HCEC 1CT (cell line): ENCODE measurements at regions not wholly inside any gene's neighbourhood (a gene's known extent, or its start where the extent isn't known, plus 50 kb on each side); places are given as distances from the start of the nearest gene placed in this dataset.

Experiments used
- DNase-seq: peaks from one replicate; pipeline ENCODE4 v3.0.0-alpha.2; 2017

- DNase-seq, result no peak
These were observed 243.2 kb upstream of the F9 start for GRCh38 chrX:139287155-139287924.

DNA sequence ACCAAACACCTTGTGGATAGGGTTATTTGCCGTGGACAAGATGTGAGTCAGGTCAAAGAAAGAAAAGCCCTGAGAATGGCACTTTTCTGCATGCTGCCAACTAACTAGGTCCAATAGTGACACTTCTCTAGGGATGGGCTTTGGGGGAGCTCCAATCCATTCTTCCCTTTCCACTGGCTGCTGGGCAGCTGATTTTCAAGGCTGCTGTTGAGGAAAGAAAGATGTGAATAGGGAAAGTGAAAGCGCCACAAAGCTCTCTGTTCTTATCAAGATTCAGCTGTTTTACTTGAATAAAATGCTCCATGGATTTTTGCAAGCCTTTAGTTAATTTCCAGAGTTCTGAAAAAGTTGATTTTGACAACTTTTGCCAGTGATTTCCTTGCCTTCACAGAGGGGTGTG lies 244.2 kb upstream of the F9 start:
- DNase-seq, result no peak

GRCh38 chrX:139267851-139268250 lies 262.7 kb upstream of the F9 start:
- no peak for DNase-seq

DNA sequence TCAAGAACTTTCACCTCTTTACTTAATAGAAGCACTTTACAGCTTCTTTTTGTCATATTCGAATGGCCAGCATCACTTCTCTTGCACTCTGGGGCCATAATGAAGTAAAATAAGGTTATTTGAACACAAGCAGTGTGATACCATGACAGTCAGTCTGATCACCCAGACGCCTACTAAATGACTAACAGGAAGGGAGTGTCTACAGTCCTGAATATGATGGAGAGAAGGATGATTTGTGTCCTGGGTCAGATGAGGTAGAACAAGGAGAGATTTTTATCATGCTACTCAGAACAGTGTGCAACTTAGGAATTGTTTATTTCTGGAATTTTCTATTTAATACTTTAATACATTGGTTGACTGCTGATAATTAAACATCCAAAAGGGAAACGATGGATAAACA lies 284.2 kb upstream of the F9 start:
- peak; percentile 1 for DNase-seq

DNA sequence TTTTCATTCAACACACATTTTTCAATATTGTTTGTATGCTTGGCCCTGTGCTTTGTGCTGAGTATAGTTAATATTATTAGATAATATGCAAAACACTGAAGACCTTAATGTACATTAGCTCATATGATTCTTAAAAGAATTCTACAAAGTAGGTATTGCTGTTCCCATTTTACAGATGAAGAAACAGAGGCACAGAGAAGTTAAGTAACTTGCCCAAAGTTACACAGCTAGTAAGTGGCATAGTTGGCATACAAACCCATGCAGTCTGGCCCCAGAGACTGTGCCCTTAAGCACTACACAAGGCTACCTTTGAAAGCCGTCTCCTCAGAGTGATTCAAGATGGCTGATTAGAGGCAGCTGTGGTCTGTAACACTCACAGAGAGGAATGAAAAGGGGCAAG lies 293.4 kb upstream of the F9 start:
- no peak for DNase-seq

DNA sequence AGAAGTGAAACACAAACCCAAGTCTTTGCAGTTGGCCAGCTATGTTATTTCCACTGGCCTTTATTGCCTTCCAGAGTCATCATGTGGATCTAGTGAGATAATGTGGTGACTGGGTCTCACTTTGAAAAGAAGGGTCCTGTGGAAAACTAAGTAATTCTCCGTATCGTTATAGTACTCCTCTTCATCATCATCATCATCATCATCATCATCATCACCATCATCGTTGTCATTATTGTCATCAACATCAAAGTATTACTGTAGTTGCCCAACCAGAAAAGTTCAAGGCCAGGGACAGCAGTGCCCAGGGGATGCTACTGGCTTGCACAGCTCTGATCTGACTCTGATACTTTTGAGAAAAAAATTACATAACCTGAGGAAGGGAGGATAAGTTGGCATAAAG lies 295.6 kb upstream of the F9 start:
- no peak for DNase-seq

DNA sequence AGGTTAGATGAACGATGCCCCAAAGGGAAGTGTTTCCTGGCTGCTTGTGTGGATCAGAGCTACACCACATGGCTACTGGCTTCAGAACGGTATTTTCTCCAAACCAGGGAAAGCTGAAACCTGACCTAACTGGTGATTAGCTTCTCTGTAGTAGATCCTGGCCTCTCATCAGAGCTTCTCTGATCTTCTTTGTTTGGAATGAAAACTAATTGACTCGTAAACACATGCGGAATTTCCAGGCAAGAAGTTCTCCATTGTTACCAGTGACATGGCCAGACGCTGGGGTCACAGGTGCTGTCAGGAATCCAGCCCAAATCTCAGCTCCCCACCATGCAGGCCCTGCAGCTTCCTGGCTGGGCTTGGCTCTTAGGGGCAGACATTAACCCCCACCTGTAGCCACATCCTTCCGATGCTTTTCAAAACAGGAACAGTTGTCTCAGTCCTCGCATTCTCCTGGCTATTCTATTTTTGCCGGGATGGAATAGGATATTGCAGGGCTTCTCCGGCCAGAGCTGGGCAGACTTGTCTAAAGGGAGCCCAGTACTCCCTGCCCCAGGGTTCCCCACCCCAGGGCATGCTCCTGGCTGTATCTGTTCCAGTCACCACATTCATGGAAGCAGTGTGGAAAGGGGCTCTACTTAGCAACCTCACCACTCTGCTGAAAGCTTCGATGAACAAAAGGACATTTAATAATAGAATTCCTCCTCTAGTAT lies 305.4 kb upstream of the F9 start:
- no peak for DNase-seq

- no peak for DNase-seq
These were observed 307.9 kb upstream of the F9 start for GRCh38 chrX:139222511-139223200.

GRCh38 chrX:139213241-139213709 lies 317.3 kb upstream of the F9 start:
- DNase-seq, result no peak

DNA sequence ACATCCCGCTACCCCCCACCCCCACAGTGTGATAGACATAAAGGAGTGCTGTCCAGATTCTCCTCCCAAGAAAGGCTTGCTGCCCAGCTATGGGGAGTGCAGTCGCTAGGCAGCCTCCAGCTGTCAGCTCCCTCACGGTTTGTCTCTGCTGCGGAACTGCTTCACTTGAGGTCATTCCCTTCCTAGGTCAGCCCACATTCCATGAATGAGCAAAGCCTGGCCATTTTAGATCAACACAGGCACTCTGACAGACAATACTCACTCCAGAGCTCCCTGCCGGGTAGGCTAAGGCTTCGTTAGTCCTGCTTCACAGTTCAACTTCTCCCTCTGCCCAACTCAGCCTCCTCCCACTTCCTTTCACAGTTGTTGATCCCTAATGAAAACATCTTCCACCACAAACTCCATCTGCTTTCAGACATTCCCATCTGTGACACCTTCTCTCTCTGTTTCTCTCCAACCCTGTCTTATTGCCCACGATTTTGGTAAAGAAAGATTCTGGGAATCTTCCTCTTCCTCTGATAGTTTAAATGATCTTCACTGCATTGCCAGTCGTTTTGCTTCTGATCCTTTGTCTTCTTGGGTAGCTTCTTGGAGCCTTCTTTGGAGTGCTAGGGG lies 318.9 kb upstream of the F9 start:
- DNase-seq, result no peak

GRCh38 chrX:139209342-139209741 lies 321.2 kb upstream of the F9 start:
- DNase-seq, result no peak

- DNase-seq, result no peak
These were observed 322.9 kb upstream of the F9 start for GRCh38 chrX:139207655-139208054.

DNA sequence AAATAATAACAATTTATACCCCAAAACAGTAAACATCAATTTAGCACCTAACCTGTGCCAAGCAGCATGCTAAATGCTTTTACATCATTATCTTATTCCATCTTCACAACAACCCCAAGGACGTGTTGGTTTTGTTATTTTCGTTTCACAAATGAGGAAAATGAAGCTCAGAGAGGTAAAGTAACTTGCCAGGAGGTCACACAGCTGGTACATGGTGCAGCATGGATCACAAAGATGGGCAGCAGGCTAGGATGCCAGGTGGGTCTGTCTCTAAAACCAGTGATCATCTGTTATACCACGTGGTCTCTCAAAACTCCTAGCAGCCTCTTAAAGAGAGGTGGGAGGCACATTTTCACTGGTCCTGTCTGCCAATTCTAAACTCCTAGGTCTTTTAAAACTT lies 323.6 kb upstream of the F9 start:
- no peak for DNase-seq

GRCh38 chrX:139204898-139205667 lies 325.5 kb upstream of the F9 start:
- DNase-seq, result peak; percentile 8

- DNase-seq, result peak; percentile 1
These were observed 326.0 kb upstream of the F9 start for GRCh38 chrX:139204571-139204897.

DNA sequence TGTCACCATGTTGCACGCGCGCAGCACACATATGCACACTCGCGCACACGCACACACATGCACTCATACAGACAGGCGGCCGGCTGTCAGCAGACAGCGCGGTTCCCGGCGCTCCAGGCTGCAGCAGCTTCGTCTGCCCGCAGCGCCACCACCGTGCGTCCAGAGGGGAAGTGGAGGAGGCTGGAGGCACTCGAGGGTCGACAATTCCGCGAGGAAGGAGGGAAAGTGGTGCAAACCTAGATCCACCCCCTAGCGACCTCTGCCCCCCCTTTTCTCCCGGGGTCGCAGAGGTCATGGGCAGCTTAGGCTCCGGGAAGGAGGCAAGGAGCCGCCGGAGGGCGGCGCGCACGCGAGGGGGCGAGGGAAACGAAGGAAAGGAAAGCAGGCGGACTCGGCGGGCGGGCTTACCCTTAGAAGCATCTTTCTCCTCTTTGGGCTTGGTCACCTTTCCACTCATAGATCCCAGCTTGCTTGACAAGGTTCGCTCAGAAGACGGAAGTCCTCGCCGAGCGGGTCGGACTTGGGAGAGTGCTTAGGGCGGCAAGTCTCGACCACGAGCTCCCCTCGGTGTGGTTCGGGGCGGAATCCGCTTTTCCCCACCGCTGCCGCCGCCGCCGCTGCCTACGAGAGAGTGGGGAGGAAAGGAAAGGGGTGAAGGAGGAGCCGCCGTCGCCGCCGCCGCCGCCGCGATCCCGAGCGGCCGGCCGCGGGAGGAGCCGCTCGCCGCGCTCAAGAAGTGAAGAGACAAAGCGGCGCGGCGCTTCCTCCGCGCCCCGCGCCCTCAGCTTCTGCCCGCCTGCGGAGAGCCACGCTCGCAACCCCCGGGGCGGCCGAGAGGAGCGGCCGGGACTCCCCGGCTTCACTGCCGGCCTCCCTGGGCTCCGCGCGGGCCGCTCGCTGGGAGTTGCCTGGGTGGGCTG lies 326.6 kb upstream of the F9 start:
- peak; percentile 4 for DNase-seq

- DNase-seq, result no peak
These were observed 327.7 kb upstream of the F9 start for GRCh38 chrX:139202742-139203420.

DNA sequence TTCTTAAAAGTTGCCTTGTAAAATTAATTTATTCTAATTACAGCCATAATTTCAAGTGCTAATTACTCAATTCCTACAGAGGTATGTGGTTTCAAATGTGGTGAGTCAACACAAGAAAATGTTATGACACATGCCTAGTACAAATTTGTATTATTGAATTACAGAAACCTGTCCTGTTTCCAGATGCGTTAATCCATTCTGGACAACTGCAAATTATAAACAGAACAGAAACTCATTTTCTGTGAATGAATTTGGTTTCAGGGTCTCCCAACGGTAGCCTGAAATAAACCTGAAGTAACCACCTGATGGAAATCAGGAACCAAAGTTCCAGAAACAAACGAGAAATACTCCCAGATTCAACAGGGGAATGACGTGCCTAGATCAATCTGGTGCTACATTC lies 328.6 kb upstream of the F9 start:
- no peak for DNase-seq

GRCh38 chrX:139200793-139201192 lies 329.7 kb upstream of the F9 start:
- peak; percentile 53 for DNase-seq

GRCh38 chrX:139200346-139200745 lies 330.2 kb upstream of the F9 start:
- no peak for DNase-seq

DNA sequence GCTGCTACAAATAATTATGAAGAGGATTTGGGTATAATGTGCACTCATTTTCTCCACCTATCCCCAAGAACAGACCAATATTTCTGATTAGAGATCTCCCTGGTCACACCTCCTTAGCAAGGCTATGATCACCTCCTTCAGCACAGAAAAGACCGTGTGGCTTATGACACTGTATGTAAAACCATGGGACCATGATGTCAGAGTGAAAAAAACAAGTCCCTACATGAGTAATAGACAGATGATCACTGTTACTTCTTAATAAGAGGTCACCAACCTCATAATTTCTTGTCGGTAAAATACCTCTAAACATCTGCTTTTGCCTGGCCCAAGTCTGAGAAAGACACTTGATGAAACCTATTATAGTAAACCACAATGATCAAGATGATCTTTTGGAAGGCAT lies 330.6 kb upstream of the F9 start:
- DNase-seq, result no peak
